GM18867 (cell line): ENCODE measurements at regions not wholly inside any gene's neighbourhood (a gene's known extent, or its start where the extent isn't known, plus 50 kb on each side); places are given as distances from the start of the nearest gene placed in this dataset.
A peak's percentile ranks its signal among the peaks of the same experiment; 100 is the strongest.
"Not testable (repeated sequence)": the region's sequence is repeated elsewhere in the genome, so short reads cannot be mapped to it uniquely, and the experiment has no call there.

ENCODE experiments used
- ATAC-seq: cut with Tn5 transposase; IDR thresholded peaks from one replicate; pipeline ENCODE4 v1.9.1; 2021; ENCODE audit warnings: mild to moderate bottlenecking, moderate library complexity; ENCODE audit not compliant: unreplicated experiment

- no peak for ATAC-seq
Observed at GRCh38 chr1:102687383-102687782, 420.9 kb downstream of the COL11A1 start.

- ATAC-seq: no peak
Observed at GRCh38 chr1:102661481-102661880, 446.8 kb downstream of the COL11A1 start.

GRCh38 chr1:102659876-102660483, 448.3 kb downstream of the COL11A1 start:
- not testable (repeated sequence) for ATAC-seq

GRCh38 chr1:102655034-102655433, 453.3 kb downstream of the COL11A1 start:
- ATAC-seq: no peak

- ATAC-seq: no peak
Observed at GRCh38 chr1:102640872-102641271, 467.4 kb downstream of the COL11A1 start.

GRCh38 chr1:102640312-102640711, 468.0 kb downstream of the COL11A1 start:
- ATAC-seq: no peak

GRCh38 chr1:102631691-102632090, 476.6 kb downstream of the COL11A1 start:
- no peak for ATAC-seq

- ATAC-seq: no peak
Observed at GRCh38 chr1:102630041-102630440, 478.3 kb downstream of the COL11A1 start.

- no peak for ATAC-seq
Observed at GRCh38 chr1:102628109-102628613, 480.2 kb downstream of the COL11A1 start.

- ATAC-seq: no peak
Observed at GRCh38 chr1:102627145-102627544, 481.2 kb downstream of the COL11A1 start.

- ATAC-seq: no peak
Observed at GRCh38 chr1:102615896-102616295, 492.4 kb downstream of the COL11A1 start.

GRCh38 chr1:102595106-102595505, 513.2 kb downstream of the COL11A1 start:
- ATAC-seq: no peak

- ATAC-seq: no peak
Observed at GRCh38 chr1:102593276-102593675, 515.0 kb downstream of the COL11A1 start.

GRCh38 chr1:102588536-102588935, 519.8 kb downstream of the COL11A1 start:
- no peak for ATAC-seq

GRCh38 chr1:102586022-102586421, 522.3 kb downstream of the COL11A1 start:
- peak; percentile 57 for ATAC-seq

- no peak for ATAC-seq
Observed at GRCh38 chr1:102580806-102581205, 527.5 kb downstream of the COL11A1 start.

GRCh38 chr1:102578804-102579203, 529.5 kb downstream of the COL11A1 start:
- no peak for ATAC-seq

GRCh38 chr1:102572637-102573036, 535.7 kb downstream of the COL11A1 start:
- no peak for ATAC-seq

- no peak for ATAC-seq
Observed at GRCh38 chr1:102566182-102566581, 542.1 kb downstream of the COL11A1 start.

- no peak for ATAC-seq
Observed at GRCh38 chr1:102562380-102562779, 545.9 kb downstream of the COL11A1 start.

GRCh38 chr1:102550729-102551384, 554.1 kb upstream of the OLFM3 start:
- peak; percentile 72 for ATAC-seq

GRCh38 chr1:102546251-102546650, 549.5 kb upstream of the OLFM3 start:
- ATAC-seq: no peak
